Spinal cord (tissue), 9 donors: ENCODE measurements at regions not wholly inside any gene's neighbourhood (a gene's known extent, or its start where the extent isn't known, plus 50 kb on each side); places are given as distances from the start of the nearest gene placed in this dataset.

ENCODE experiments used
- DNase-seq, 6 donors: peaks; one replicate each; pipeline versions ENCODE4 v3.0.0 to v3.0.0-alpha.2; 2013 to 2015; ENCODE audit warnings: low spot score in 6 of 6, low read depth in 4 of 6
- H3K27ac ChIP-seq: one replicate; pipeline ENCODE4 v1.5.1; 2013; ENCODE audit warnings: low read depth, low read length, control low read depth
- H3K27me3 ChIP-seq: one replicate; pipeline ENCODE4 v1.6.1; 2013; ENCODE audit warnings: low read length; ENCODE audit not compliant: control insufficient read depth, insufficient read depth
- H3K36me3 ChIP-seq: one replicate; pipeline ENCODE4 v1.6.1; 2013; ENCODE audit warnings: low read length; ENCODE audit not compliant: control insufficient read depth, insufficient read depth
- H3K4me1 ChIP-seq: one replicate; pipeline ENCODE4 v1.6.1; 2013; ENCODE audit warnings: low read length; ENCODE audit not compliant: control insufficient read depth, insufficient read depth
- H3K4me3 ChIP-seq: one replicate; pipeline ENCODE4 v1.5.1; 2013; ENCODE audit warnings: low read depth, low read length, control low read depth
- H3K9me3 ChIP-seq: one replicate; pipeline ENCODE4 v1.6.1; 2013; ENCODE audit warnings: low read length; ENCODE audit not compliant: control insufficient read depth, insufficient read depth
- WGBS: methylation state at CpG from one replicate; pipeline ENCODE4 v1.1.5; 2013; ENCODE audit warnings: missing lambda C conversion rate; ENCODE audit not compliant: insufficient coverage; 5-methylcytosine and 5-hydroxymethylcytosine counted together
- donor health status: healthy.

DNA sequence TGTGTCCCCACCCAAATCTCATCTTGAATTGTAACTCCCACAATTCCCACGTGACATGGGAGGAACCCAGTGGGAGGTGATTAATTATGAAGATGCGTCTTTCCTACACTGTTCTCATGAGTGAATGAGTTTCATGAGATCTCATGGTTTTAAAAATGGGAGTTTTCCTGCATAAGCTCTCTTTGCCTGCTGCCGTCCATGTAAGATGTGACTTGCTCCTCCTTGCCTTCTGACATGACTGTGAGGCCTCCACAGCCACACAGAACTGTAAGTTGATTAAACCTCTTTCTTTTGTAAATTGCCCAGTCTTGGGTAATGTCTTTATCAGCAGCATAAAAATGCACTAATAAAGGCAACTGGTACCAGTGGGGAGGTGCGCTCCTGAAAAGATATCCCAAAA, 67.7 kb upstream of the DRGX start:
- 100% methylated on average over 1 of the region's 4 CpGs for WGBS
- H3K9me3 ChIP-seq: no peaks in the 10 kb centered on the region
- H3K4me1 ChIP-seq: no peaks in the 10 kb centered on the region
- H3K36me3 ChIP-seq: peaks cover 11% of the 10 kb centered on the region
- no peak overlapping the region for H3K27ac ChIP-seq
- no peak for DNase-seq
- H3K4me3 ChIP-seq: no peak overlapping the region
- H3K27me3 ChIP-seq: no peaks in the 10 kb centered on the region

DNA sequence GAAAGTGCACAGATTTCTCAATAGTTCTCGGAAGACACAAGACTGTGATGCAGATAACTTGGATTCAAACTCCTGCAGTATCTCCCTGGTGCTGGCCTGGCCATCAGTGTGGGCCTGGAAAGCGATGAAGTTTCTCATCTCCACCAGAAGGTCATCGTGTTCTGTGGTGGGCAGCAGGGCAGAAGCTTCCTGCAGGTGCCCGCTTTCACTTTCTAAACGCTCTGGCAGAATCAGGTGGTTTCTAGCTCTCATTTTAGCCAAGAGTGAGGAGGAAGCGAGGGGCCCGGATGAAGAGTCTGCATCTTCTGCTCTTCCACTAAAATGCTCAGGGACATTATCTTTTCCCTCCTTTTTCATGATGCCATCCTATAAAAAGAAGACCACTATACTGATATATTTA, 63.0 kb upstream of the DRGX start:
- H3K27ac ChIP-seq: no peak overlapping the region
- peaks cover 4% of the 10 kb centered on the region for H3K36me3 ChIP-seq

DNA sequence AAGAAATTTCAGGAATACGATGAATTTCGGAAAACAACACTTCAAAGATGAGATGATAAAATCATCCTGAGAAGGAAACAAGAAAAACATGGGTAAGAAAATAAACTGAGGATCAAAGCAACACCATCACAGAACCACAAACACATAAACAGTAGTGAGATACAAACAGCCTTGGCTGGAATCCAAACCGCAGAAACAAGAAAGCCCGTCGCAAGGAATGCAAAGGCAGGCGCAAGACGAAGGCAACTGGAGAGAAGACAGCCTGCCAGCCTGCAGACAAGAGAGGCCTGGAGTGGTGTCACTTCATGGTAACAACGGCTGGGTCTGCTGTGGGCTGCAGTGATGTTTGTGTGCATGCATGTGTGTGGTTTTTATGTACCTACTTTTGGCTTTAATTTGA, 61.8 kb upstream of the DRGX start:
- DNase-seq: peak in 2 of 6 donors; percentile 55 to 62
- Histone ChIP-seq H3K9me3 (peaks cover 9% of the 10 kb centered on the region), H3K27ac (no peak overlapping the region), H3K36me3 (peaks cover 4% of the 10 kb centered on the region), H3K27me3 (no peaks in the 10 kb centered on the region), H3K4me3 (no peak overlapping the region), H3K4me1 (no peaks in the 10 kb centered on the region)
- WGBS: 36% methylated on average over 6 of the region's 8 CpGs

More for the DNA sequence above, 63.0 kb upstream of the DRGX start:
- Histone ChIP-seq H3K4me1 (no peaks in the 10 kb centered on the region), H3K9me3 (peaks cover 4% of the 10 kb centered on the region), H3K27me3 (no peaks in the 10 kb centered on the region), H3K4me3 (no peak overlapping the region)
- DNase-seq: no peak
- 91% methylated on average over 5 of the region's 7 CpGs for WGBS

DNA sequence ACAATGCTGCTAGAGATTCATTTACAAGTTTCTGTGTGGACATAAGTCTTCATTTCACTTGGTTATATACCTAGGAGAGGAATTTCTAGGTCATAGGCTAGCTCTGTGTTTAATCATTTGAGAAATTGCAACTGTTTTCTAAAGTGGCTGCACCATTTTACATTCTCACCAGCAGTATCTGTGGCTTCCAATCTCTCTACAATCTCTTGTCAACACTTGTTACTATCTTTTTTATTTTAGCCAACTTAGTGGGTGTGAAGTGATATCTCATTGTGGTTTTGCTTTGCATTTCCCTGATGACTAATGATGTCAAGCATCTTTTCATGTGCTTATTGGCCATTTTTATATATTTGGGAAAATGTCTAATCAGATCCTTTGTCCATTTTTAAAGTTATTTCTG, 53.0 kb upstream of the DRGX start:
- Histone ChIP-seq H3K27me3 (no peaks in the 10 kb centered on the region), H3K27ac (no peak overlapping the region), H3K9me3 (peaks cover 9% of the 10 kb centered on the region), H3K4me3 (no peak overlapping the region), H3K36me3 (no peaks in the 10 kb centered on the region), H3K4me1 (no peaks in the 10 kb centered on the region)
- DNase-seq: no peak

DNA sequence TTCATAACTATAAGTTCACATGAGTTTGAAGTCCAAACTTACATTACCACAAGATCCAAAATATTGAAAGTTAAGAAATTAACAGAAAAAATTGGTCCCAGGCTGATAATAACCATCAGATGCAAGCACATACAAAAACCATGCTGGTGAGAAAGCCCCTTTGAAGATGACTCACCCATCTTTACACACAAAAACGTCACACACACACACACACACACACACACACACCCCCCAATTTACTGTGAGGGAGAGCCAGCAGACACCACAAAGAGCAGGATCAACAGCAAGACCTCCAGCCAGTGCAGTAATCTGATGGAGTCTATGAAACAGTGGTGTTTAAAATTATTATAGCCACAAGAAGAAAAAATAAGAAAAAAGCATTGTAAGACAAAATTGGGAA, 50.1 kb upstream of the DRGX start:
- no peak overlapping the region for H3K27ac ChIP-seq
- H3K4me3 ChIP-seq: no peak overlapping the region
- H3K36me3 ChIP-seq: peaks cover 6% of the 10 kb centered on the region
- no CpG with 5 or more reads among the region's 1 CpG for WGBS
- peaks cover 9% of the 10 kb centered on the region for H3K4me1 ChIP-seq
- DNase-seq: no peak
- peaks cover 3% of the 10 kb centered on the region for H3K27me3 ChIP-seq
- peaks cover 3% of the 10 kb centered on the region for H3K9me3 ChIP-seq
